ENCODE measurements at regions not wholly inside any gene's neighbourhood (a gene's known extent, or its start where the extent isn't known, plus 50 kb on each side); places are given as distances from the start of the nearest gene placed in this dataset.

GRCh38 chr16:86196687-86197391 is 297.9 kb downstream of the IRF8 start:
- H3K4me3 ChIP-seq: no peak overlapping the region
- no peak overlapping the region for H3K27ac ChIP-seq
- no peak for ATAC-seq (ENCODE audit: insufficient number of reproducible peaks, low FRiP score, low read depth)

GRCh38 chr16:86198206-86199118 is 299.5 kb downstream of the IRF8 start:
- H3K36me3 ChIP-seq: no peaks in the 10 kb centered on the region
- no peaks in the 10 kb centered on the region for H3K9me3 ChIP-seq
- H3K27me3 ChIP-seq (replicated peaks; ENCODE audit: insufficient read depth): peaks cover 5% of the 10 kb centered on the region
- TF ChIP-seq, protein P1, sequence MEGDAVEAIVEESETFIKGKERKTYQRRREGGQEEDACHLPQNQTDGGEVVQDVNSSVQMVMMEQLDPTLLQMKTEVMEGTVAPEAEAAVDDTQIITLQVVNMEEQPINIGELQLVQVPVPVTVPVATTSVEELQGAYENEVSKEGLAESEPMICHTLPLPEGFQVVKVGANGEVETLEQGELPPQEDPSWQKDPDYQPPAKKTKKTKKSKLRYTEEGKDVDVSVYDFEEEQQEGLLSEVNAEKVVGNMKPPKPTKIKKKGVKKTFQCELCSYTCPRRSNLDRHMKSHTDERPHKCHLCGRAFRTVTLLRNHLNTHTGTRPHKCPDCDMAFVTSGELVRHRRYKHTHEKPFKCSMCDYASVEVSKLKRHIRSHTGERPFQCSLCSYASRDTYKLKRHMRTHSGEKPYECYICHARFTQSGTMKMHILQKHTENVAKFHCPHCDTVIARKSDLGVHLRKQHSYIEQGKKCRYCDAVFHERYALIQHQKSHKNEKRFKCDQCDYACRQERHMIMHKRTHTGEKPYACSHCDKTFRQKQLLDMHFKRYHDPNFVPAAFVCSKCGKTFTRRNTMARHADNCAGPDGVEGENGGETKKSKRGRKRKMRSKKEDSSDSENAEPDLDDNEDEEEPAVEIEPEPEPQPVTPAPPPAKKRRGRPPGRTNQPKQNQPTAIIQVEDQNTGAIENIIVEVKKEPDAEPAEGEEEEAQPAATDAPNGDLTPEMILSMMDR (IDR thresholded peaks at IDR 0.05): no peak
- no peak overlapping the region for H3K4me3 ChIP-seq
- ATAC-seq (ENCODE audit: insufficient number of reproducible peaks, low FRiP score, low read depth) (no peak), DNase-seq (ENCODE audit: low spot score) (no peak)
- no peak overlapping the region for H3K27ac ChIP-seq
- no peaks in the 10 kb centered on the region for H3K4me1 ChIP-seq (ENCODE audit: control insufficient read depth in 1 of 2, low read depth in 2 of 2)

More at GRCh38 chr16:86196687-86197391, 297.9 kb downstream of the IRF8 start:
- H3K9me3 ChIP-seq: no peaks in the 10 kb centered on the region
- H3K36me3 ChIP-seq: no peaks in the 10 kb centered on the region
- TF ChIP-seq, protein P1 (IDR thresholded peaks at IDR 0.05): no peak
- no peaks in the 10 kb centered on the region for H3K4me1 ChIP-seq (ENCODE audit: control insufficient read depth in 1 of 2, low read depth in 2 of 2)
- peaks cover 5% of the 10 kb centered on the region for H3K27me3 ChIP-seq (replicated peaks; ENCODE audit: insufficient read depth)
- DNase-seq (ENCODE audit: low spot score): no peak

DNA sequence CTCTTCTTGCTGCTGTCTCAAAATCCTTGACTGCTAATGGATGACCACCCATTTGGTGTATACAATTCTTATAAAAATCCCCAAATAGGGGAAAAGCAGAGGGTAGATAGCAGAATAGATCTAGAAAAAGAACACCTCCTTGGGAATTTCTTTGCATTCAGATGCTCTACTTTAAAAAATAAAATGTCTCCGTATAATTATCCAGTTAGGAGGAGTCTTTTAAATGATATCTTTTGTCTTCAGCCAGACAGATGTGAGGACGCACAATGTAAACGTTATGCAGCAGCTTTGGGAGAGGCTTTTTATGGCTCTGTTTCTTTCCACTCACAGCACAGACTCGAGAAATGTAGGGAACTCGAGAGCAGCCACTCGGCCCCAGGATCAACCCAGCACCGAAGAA is 300.2 kb downstream of the IRF8 start:
- H3K27me3 ChIP-seq (replicated peaks; ENCODE audit: insufficient read depth): peaks cover 5% of the 10 kb centered on the region
- no peak for ATAC-seq (ENCODE audit: insufficient number of reproducible peaks, low FRiP score, low read depth)
- H3K4me1 ChIP-seq (ENCODE audit: control insufficient read depth in 1 of 2, low read depth in 2 of 2): no peaks in the 10 kb centered on the region
- no peaks in the 10 kb centered on the region for H3K36me3 ChIP-seq
- no peak overlapping the region for H3K27ac ChIP-seq
- no peaks in the 10 kb centered on the region for H3K9me3 ChIP-seq
- TF ChIP-seq, protein P1 (IDR thresholded peaks at IDR 0.05): no peak
- no peak for DNase-seq (ENCODE audit: low spot score)
- H3K4me3 ChIP-seq: no peak overlapping the region

DNA sequence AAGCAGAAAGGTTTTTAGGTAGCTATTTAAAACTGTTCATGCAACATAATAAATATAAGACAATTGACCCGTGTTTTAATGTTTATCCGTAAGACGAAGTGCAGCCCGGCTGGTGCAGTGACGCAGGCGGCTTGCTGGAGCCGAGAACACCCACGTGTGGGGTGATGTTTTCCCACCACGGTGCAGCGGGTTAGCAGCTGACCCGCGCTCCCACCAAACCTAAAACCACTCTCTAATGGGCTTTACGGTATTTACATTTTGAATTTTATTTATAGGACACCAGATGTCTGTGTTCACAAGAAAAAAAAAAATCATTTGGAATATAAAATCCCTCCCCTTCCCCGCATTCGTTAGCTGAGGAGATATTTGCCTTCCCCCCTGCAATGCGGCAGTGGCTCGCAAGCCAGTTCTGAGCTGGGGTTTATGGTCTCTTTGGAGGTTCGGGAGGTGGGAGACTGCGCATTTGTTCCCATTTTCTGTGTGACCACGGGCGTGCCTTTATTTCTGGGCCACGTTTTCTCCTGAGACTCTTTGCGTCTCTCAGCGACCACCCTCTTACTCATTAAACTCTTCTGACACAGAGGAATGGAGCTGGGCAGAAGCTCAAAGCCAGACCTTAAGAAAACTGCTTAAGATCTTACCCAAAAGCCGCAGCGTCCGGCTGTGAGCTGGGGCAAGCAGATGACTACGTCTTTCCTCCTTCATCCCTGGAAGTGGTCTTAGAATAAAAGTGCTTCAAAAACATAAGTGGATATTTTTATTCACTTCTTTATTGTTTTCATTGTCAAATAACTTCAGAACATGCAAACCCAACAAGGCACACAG is 301.1 kb downstream of the IRF8 start:
- Histone ChIP-seq H3K27ac (no peak overlapping the region), H3K4me3 (no peak overlapping the region), H3K4me1 (ENCODE audit: control insufficient read depth in 1 of 2, low read depth in 2 of 2) (no peaks in the 10 kb centered on the region), H3K36me3 (no peaks in the 10 kb centered on the region), H3K27me3 (replicated peaks; ENCODE audit: insufficient read depth) (peaks cover 5% of the 10 kb centered on the region), H3K9me3 (no peaks in the 10 kb centered on the region)
- TF ChIP-seq, protein P1 (IDR thresholded peaks at IDR 0.05): no peak
- no peak for ATAC-seq (ENCODE audit: insufficient number of reproducible peaks, low FRiP score, low read depth)
- DNase-seq (ENCODE audit: low spot score): no peak
